GM13976 (cell line): ENCODE measurements at regions not wholly inside any gene's neighbourhood (a gene's known extent, or its start where the extent isn't known, plus 50 kb on each side); places are given as distances from the start of the nearest gene placed in this dataset.

Source experiments
- DNase-seq: peaks from one replicate; pipeline ENCODE4 v3.0.0; 2012; ENCODE audit warnings: low spot score
- in situ Hi-C: fragments of 300-500 bp; cut with MboI; formaldehyde crosslinking; loops from one replicate; pipeline ENCODE4 v1.12.0; 2022; ENCODE audit warnings: low sequenced_read_pairs, mixed read lengths, inconsistent platforms; ENCODE audit not compliant: unreplicated experiment
- TF ChIP-seq, protein P1 (sequence below): IDR thresholded peaks from 2 replicates; pipeline ENCODE4 v1.5.1; 2012; ENCODE audit warnings: borderline replicate concordance, mild to moderate bottlenecking; ENCODE audit not compliant: insufficient read depth; ENCODE audit errors: extremely low read depth, missing control alignments, control extremely low read depth

DNA sequence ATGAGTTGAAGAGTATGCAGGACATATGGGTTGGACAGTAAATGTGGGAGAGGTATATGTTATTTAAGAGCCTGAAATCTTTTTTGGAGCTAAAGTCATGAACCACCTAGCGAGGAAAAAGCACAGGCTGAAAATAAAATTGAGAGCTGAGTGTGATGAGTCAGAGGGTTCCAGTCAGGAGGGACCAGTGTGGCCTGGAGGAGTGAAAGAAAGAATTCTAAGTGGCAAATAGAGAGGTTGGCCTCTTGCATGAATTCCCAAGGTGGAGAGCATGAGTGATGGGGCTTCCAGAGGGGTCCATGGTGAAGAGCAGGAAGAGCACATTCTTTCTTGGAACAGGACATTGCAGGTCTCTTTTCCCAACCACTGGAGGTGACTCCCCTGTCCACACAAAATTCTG is 282.6 kb downstream of the TDRD15 start:
- TF ChIP-seq, protein P1, sequence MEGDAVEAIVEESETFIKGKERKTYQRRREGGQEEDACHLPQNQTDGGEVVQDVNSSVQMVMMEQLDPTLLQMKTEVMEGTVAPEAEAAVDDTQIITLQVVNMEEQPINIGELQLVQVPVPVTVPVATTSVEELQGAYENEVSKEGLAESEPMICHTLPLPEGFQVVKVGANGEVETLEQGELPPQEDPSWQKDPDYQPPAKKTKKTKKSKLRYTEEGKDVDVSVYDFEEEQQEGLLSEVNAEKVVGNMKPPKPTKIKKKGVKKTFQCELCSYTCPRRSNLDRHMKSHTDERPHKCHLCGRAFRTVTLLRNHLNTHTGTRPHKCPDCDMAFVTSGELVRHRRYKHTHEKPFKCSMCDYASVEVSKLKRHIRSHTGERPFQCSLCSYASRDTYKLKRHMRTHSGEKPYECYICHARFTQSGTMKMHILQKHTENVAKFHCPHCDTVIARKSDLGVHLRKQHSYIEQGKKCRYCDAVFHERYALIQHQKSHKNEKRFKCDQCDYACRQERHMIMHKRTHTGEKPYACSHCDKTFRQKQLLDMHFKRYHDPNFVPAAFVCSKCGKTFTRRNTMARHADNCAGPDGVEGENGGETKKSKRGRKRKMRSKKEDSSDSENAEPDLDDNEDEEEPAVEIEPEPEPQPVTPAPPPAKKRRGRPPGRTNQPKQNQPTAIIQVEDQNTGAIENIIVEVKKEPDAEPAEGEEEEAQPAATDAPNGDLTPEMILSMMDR = no peak
- in situ Hi-C loops = no loop called here
- no peak for DNase-seq

DNA sequence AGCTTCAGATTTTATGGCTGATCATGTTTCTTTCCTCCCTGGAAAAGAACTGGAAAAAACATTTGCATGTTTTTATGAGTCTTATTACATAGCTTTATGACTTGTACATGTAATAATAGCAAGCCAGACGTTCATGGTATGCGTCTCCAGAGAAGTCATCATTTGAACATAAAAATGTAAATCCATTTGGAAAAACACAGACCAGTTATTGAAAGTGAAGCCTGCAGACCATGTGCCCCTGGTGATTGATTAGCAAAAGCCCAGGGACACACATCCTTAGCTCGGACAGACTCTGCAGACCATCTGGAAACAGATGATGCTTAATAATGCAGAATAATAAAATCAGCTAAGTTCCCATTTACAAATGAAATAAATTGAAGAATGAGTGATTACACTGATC is 283.1 kb downstream of the TDRD15 start:
- in situ Hi-C loops = no loop called here
- no peak for DNase-seq
- TF ChIP-seq, protein P1 = no peak

DNA sequence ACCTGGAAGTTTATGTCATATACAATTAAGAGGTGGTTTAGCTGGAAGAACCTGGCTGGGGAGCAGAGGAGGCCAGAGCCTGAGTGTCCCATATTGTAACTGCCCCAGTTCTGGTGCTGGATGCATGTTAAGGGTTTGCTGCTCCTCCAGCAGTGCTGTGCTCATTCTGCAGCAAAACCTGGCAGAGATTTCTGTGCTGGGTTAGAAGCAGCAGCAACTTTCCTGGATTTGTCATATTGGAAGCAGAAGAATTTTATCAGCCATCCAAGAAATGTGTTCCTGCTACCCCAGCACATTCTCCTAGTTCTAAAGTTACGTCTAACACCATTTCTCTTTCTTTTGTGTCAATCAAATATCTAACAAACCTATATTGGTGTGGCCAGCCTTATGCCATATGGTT is 284.1 kb downstream of the TDRD15 start:
- in situ Hi-C loops = no loop called here
- TF ChIP-seq, protein P1 = no peak
- no peak for DNase-seq

DNA sequence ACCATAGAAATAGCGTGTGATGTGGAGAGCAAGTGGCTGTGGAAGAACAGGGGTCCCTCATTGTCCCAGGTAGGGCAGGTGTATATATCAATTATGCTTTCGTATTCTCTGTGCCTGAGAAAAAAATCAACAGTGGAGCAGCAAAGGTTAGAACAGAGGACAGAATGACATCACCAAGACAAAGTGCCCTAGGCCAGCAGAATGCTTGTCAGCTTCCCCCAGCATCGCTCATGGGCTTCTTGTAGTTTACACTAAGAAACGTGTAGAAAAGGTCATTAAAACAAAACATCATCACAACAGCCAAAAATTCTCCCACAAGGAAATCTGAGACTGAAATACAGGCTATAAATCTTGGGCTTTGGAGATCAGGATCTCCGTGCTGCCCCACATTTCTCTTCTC is 288.0 kb downstream of the TDRD15 start:
- in situ Hi-C loops = no loop called here
- no peak for DNase-seq
- TF ChIP-seq, protein P1 = no peak

DNA sequence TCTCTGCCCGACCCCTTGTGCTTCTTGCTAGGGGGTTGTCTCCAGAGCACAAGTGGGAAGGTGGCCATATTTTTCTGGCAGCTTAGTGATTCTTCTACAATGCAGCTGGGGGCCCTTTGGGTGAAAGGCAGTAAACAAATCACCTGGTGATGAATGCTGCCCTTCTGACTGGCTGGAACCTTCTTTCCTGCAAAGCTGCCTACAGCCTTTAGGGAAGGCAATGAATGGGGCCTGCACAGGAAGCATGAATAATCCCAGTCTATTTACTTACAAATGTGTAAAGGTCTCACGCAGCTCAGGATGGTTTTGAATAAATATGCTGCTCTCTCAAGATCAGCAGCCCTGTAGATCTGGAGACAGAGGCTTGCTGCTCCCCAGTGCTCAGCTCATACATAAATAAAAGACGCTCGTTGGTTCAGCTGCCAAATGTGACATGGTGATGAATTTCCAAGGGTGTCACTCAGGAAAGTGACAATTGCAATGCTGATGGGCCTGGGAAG is 289.2 kb downstream of the TDRD15 start:
- in situ Hi-C loops = no loop called here
- no peak for DNase-seq

DNA sequence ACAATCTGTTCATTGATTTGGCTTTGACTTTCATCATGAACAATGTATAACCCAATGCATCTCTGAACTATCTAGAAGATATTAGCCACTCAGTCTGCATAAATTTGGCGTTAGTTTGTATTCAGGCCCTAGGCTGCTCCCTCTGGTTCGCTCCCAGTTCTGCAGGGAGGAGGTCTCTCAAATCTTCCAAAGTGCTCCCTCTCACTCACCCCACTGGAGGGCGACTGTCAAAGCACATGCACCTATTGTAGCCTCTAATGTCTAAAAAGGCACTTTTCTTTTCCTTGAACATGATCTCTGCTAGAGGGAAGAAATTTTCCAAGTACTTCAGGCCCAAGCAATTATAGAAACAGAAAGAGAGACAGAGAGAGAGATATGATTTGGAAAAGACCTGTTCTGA is 291.5 kb downstream of the TDRD15 start:
- no peak for DNase-seq
- in situ Hi-C loops = no loop called here
- TF ChIP-seq, protein P1 = no peak

More for the DNA sequence above, 289.2 kb downstream of the TDRD15 start:
- TF ChIP-seq, protein P1 = no peak

DNA sequence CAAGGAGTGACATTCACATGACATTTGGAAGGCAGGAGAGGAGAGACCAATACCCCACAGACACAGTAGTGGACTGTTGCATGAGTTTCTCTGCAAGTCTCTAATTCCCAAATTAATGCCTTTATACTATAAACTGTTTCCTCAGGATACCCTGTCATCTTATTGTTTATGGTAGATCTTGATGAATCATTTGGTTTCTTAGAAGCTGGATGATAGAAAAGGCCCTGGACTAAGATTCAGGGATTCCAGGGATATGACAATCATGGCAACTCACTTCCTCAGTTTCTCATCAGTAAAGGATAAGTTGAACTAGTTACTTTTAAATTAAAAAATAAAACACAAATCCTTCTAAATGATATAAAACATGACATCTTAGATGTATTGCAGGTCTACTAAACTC is 292.5 kb downstream of the TDRD15 start:
- in situ Hi-C loops = no loop called here
- DNase-seq = no peak
- TF ChIP-seq, protein P1 = no peak
